HG03139 (cell line): ENCODE measurements at regions not wholly inside any gene's neighbourhood (a gene's known extent, or its start where the extent isn't known, plus 50 kb on each side); places are given as distances from the start of the nearest gene placed in this dataset.

Experiments
- ATAC-seq: cut with Tn5 transposase; IDR thresholded peaks from one replicate; pipeline ENCODE4 v1.9.1; 2021; ENCODE audit not compliant: unreplicated experiment

DNA sequence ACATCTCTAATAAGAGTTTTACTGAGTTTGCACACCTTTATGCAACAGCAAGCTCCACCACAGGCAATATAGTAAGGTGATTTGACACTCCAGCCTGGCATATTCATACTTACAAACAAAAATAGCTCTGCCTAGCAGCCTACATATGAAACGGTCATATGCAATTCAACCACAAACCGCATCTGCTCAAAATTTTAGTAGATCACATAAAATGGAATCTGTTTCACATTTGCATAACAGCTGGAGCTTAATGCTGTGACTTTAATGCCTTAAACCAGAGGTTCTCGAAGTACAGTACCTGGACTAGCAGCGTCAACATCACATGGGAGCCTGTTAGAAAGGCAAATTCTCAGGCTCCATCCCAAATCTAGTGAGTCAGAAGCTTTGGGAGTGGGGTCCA, 578.4 kb downstream of the CDH11 start:
- ATAC-seq, result no peak

DNA sequence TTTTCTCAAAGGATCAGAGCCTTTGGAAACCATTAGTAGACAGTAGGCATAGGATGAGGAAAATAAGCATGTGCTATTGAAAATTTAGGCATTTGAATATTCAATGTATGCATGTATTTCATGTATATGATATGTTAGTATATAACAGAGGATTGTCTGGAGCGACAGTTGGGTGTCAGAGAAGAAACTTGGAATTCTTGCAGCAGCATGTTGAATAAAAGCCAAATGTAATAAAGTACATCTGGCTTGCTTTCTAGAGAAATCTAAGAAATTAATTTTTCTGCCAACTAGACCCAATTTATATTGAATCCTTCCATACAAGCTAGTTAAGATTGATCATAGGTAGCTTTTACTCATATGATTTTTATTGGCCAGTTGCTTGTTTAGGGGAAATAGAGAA, 578.8 kb downstream of the CDH11 start:
- no peak for ATAC-seq

DNA sequence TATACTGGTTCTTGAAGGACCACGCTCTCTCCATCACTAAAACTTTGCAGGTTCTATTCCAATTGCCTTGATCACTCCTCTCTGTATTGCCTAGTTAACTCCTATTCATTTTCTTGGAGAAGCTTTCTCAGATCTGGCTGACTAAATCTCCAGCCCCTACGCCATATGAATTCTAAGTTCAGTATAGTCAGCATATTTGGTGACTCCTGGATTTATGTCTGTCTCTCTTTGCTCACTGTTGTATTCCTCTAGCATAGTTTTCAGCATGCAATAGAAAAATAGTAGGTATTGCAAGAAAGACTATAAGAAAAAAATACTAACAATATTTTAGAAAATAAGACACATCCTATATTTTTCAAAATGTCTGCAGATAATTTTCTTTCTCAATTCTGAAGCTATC, 579.7 kb downstream of the CDH11 start:
- no peak for ATAC-seq

DNA sequence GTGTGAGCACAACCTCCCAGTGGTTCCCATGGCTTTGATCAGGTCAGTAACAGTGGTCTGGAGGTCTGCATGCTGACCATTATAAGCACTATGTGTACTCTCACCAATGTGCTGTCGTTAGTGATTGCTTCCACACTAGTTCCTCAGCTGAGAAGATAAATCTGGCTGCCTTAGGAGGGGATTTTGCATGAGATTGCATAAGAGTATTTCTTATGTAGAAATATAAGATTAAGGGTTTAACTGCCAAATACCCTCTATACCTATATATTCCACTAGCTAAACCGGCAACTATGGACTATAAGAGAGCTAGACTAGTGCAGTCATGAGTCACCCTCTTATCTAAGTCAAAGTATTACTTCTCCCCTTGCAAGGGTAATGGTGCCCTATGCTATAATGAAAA, 580.2 kb downstream of the CDH11 start:
- ATAC-seq, result no peak

DNA sequence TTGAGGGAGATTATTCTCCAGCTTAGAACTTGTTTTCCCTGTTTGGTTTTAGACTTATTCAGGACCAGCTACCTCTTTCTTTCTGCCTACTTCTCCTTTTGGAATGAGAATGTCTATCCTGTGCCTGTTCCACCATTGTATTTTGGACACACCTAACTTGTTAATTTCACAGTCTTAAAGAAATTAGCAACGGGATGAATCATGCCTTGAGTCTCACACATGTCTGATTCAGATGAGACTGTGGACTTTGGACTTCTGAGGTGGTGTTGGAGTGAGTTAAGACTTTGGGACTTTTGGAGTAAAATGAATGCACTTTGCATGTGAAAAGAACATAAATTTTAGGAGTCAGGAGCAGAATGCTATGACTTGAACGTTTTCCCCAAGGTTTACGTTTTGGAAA, 581.4 kb downstream of the CDH11 start:
- ATAC-seq, result no peak

DNA sequence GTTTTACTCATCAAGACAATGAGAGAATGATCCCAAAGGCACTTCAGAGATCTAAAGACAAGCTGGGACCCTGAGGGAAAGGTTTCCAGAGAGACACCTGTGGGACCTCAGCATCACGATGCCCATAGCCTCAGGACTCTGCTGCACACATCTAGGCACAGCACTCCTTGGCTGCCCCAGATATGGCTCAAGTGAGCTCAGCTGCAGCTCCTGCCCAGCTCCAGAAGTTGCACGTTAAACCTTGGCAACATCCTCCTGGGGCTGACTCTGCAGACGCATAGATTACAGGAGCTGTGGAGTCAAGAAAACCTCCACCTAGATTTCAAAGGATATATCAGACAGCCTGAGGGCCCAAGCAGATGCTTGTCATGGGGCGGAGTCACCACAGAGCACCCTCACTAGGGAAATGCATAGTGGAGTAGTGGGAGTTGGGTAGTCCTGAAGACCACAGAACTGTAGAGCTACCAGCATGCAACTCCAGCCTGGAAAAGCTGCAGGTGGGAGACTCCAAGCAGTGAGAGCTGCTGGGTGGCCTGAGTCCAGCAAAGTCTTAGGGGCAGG, 582.0 kb downstream of the CDH11 start:
- ATAC-seq, result no peak

DNA sequence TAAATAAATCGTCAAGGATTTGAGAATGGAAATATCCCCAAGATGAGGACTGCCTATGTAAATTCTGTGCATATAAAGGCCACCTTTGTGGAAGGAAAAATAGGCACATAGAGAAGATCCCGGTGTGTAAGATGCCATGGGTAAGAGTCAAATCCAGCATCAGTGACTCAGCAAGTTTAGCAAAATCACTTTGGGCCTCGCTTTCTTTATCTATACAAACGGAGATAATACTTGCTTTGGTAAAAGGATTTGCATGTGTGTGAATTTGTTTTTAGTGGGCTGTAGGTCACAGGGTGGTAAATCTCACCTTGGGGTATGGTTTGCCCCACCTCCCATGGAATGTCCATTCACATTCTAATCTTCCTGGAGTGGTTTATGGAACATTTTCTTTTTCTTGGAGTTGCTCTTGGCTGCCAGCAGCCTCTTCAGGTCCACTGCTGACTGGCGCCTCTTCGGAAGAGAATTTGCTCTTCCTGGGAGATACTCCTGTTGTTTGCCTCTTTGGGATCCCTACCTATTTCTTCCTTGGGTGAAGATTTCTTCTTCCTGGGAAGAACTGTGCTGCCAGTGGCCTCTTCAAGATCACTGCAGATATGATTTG, 587.6 kb downstream of the CDH11 start:
- ATAC-seq, result no peak

DNA sequence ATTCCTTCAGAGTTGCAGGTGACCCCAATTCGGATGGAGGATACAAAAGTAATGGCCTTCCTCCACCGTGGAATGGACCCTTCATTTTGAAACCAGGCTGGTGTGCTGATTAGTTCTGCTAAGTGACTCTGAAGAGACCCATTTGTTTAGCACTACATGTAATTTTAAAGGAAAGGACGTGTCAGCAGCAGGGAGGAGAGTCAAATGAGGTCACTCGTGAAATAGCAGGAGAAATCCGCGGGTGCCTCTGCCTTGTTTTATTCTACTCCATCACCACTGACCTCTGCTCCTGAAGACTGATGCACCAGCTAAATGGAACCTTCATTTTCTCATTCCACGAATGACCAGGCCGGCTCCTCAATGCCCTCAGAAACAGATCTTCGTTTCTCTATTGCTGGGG, 589.2 kb downstream of the CDH11 start:
- ATAC-seq, result no peak

DNA sequence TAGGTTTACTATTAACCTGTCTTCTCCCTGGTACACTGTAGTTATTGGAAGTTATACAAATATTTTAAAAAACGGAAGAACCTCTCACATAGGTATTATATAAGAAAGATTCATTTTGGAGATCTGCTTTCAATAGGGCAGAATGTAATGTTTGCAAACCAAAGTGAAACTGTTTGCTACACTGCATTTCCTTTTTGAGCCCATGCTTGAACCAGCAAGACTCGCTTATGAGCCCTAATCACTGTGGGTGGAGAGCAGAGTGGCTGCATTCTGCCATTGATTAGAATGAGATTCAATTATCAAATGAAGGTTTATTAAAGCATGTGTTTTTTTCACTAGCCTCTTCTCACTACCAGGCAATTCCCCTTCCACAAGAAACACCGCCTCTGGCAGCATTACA, 589.7 kb downstream of the CDH11 start:
- no peak for ATAC-seq

DNA sequence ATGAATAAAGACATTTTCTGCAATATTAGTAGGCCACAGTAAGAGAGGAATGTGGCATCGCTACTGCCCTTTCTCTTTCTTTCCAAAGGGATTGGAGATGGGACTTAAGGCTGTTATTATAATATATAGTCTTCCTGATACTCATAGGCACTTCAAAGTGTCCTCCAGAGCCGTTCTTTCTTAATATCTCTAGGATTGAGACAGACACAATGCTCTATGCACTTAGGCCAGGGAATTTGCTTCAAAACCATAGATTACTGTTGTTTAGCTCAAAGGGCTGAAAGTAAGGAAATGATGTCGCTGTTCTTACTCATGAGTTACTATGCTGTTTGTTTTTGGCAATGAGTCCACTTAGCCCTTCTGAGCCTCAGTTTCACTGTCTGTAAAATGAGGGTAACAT, 590.5 kb downstream of the CDH11 start:
- no peak for ATAC-seq

DNA sequence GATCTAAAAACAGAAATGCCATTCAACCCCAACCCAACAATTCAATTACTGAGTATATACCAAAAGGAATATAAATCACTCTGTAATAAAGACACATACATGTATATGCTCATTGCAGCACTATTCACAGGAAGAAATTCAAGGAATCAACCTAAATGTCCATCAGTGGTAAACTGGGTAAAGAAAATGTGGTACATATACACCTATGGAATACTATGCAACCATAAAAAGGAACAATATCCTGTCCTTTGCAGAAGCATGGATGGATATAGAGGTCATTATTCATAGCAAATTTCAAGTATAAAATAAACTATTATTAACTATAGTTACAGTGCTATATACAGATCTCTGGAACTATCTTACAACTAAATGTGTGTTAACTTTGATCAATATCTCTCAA, 599.3 kb downstream of the CDH11 start:
- no peak for ATAC-seq

DNA sequence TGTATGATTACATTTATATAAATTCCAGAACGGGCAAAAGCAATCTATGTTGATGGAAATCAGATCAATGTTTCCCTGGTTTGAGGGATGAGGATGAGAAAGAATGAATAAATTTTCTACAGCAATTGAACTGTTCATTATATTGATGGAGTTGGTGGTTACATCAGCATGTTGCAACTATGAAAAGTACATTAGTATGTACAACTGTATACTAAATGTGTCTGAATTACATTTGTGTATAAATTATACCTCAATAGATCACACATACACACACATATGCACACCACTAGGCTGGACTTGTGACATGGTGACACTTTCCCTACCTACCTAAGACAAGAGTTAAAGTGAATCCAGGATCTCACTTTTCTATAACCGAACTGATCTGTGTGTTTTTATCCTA, 608.0 kb downstream of the CDH11 start:
- no peak for ATAC-seq

DNA sequence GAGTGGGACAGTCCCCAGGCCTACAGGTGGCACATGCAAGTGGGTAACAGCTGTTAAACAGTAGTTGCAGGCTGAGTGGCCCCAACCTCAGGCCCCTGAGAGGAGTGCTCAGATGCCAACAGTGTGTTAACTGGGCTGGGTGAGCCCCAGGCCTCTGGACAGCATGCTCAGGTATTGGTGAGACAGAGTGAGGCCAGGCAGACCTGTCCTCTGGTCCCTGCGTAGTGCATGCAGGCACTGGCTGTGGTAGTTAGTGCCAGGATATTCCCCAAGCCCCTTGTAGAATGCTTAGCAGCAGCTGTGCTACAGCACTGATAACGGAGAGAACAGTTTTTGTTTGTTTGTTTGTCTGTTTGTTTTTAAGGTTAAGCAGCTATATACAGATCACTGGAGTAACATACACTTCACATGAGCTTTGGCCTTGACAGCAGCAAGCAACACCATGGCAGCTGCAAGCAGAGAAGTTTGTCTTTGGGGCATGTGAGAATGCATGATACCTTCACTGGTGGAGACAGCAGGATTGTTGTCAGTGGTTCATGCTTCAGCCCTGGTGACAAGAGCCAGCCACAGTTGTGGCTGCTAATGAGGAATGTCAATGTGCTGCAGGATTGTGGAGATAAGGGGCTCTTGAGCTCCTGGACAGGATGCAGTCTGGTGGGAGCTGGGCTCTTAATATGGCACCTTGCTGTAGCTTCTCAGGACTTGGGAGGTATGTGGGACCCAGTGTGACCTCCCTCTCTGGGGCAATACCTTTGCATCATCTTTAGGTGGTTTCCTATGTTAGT, 614.4 kb downstream of the CDH11 start:
- ATAC-seq, result no peak

DNA sequence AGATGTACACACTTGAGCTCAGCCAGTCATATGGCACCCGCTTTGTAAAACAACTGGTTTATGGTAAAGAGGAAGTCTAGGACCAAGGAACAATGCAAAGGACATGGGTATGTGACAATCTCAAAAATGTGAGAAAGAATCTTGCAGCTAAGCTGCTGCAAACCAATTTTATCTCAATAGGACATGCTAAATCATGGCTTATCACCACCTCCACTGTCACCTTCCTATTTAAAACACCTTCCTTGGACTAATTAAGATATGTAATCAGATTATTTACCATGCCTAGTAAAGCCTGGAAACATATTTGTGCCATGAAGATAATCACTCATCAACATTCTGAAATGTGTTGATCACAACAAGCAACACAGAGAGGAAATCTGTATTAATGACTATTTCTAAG, 622.7 kb downstream of the CDH11 start:
- no peak for ATAC-seq

DNA sequence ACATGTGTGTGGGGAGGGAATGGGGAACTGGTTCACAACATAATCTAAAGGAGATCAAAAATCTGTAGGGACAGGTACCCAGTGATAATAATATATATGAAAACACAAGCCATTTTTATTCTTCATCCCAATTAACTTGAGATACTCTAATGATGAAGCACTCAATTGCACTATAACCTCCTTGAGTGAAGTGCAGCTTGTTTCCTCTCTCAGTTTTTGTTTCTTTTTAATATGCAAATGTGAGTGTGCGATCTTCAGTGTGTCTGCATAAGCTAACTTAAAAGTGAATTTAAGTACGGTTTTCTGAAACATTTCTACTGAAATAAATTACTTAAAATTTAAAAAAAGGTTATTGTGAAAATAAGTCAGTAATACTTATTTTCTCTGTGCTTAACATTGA, 623.5 kb downstream of the CDH11 start:
- no peak for ATAC-seq

DNA sequence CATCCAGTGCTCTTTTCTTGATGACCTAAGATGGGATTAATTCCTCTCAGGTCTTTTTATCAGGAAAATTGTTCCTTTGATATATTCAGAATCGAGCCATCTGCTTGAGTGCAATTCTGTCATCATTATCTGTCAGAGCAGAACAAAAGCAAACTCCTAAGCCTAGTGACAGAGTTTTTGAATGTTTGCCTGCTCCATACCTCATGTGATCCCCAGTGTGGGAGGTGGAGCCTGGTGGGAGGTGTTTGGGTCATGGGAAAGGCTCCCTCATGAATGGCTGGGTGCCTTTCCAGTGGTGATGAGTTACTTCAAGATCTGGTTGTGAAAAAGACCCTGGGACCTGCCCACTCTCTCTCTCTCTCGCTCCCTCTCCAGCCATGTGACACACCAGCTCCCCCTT, 628.2 kb downstream of the CDH11 start:
- ATAC-seq, result no peak

DNA sequence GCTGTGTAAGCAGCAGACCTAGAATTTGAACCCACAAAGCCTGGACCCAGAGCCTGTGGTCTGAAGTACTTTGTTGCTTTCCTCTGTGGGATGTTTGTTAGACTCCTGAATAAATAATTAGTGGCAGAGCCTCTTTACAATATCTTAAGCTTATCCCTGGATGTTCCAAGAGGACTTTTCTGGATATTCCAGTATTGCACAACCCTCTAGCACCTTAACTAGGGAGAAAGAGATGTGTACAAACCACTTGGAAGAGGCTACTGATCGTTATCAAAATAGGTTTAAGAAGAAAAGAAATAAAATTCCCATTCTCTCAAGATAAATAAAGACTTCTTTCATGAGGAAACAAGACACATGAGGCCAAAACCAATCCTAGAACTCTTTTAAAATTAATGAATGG, 632.4 kb downstream of the CDH11 start:
- no peak for ATAC-seq

DNA sequence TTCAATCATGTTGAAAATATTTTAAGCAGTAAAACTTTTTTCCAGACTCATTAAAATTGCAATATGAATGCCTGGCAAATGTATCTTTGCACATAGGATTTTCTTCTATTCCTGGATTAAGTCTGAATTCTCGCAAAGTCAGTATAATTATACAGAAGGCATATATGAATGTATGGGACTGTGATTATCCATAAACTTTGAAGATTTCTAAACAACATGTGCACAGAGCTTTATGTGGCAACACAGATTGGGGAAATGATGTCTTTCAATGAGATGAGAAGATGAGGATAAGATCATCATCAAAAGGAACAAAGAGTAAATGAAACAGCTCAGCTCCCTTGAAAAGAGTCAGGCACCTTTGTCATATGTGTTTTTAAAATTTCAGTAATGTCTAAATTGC, 635.3 kb downstream of the CDH11 start:
- no peak for ATAC-seq

DNA sequence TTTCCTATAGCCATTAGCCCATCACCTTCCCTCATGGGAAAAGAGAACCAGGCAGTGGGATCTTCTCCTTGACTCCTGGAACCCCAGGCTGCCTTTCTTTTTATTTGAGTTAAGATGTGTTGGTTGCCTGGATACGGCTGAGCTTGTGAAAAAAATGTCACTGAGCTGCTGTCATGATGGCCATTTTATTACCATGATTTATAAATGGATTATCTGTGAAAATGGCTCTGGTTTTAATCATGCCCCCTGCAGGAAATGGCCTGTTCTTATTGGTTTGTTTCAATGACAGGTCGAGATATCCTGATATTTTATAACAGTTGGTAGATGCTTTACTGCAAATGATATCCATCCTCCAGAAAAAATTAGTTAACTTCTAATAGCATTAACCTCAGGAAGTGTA, 640.4 kb downstream of the CDH11 start:
- ATAC-seq, result no peak

DNA sequence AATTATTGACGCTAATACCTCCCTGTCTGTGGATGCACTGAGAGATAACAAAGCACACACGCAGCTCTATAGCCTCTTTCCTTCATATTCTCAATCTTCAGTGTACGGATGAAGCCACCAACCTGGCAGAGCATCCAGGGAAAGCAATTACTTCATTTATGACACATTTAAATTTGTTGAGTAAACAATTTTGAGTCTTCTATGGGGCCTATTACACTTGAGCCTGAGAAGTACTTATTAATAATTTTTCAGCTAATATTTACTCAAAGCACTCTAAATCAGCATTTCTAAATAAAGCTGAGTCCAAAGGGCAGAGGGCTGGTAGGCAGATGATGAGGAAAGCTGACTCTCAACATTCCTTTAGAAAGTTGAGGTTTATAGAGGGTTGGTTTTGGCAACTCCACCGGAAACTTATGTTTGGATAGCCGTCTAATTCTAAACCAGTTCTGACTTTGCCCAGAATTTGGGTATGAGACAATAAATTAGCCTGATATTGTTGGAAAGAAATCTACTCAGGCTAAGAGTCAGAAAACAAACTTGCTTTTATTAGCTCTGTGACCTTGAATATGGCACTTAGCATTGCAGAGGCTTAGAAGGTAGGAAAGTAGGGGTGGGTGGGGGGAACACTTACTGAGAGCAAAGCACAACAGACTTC, 643.5 kb downstream of the CDH11 start:
- ATAC-seq, result no peak

DNA sequence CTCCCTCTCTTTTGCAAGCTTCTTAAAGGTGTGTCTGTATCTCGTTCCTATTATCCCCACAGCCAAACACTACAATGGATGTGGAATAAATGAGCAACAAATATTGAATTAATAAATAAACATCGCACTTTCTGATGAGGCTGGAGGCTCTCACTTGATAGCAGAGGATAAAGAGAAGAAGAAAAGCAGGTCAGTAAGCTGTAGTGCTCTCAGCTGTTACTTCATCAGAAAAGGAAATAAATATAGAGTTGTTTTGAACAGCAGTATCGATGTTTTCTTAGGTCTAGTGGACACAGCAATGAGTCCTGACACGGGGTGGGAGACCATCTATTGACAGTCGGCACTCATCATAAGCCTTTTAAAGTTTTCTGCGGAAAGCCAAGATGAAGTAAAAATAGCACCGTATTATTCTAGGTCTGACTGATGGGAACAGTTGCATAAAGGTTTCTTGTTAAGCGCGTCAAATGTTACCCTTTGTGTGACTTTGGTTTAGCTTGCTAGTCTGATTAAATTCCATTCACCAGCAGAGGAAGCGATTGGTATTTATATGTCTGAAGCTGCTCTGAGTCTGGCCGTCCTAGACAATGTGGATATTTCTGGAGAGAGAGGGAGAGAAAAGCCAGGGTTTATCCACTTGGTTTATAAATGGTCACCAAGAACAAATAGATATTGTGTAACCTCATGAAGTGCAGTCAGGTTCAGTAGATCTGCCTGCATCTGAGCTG, 646.1 kb downstream of the CDH11 start:
- no peak for ATAC-seq

DNA sequence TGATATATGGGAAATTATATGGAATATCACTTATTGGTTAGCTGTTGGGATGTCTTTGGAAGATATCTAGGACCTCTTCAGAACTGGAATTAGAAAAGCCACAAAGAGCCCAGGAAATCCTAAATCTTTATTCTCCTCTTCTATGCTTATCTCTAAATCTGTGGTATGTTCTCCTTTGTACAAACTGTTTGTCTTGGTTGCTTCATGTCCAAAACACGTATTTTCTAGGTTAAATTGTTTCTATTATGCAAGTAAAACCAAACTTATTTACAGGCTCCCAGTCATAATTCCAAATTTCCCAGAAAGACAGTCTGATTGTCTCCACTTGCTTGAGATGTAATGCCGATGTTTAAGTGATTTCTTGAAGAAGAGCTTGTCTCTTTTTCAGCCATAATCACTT, 650.9 kb downstream of the CDH11 start:
- ATAC-seq, result no peak
